K562 (cell line): ENCODE measurements at regions not wholly inside any gene's neighbourhood (a gene's known extent, or its start where the extent isn't known, plus 50 kb on each side); places are given as distances from the start of the nearest gene placed in this dataset.

Experiments used
- ATAC-seq: fragments of 200-7000 bp; cut with Tn5 transposase; 3 replicates; pipeline ENCODE4 v1.9.1; 2020; ENCODE audit warnings: moderate library complexity
- BruUV-seq: library from RNA; stranded (reverse); fragments of 400-500 nt; replicated peaks from 2 replicates; lab custom pipeline; 2021; lab: Mats Ljungman, UMichigan
- CTCF ChIA-PET: fragments of 300-600 bp; formaldehyde crosslinking; extraction: SDS; loops from one replicate; lab custom pipeline; 2021; ENCODE audit warnings: low intra/inter-chr PET ratio; lab: Yijun Ruan, JAX
- POLR2A ChIA-PET: fragments of 300-600, 350-650 bp; sonication (Branson Sonifier 250); formaldehyde crosslinking; extraction: SDS; loops from one replicate; lab custom pipeline; 2021; ENCODE audit warnings: antibody characterized with exemption, inconsistent platforms; lab: Yijun Ruan, JAX
- DNase-seq, 4 experiments: peaks; one replicate each; pipeline versions ENCODE4 v3.0.0 to v3.0.0-alpha.2; 2011 to 2018; ENCODE audit warnings: low spot score in 3 of 4, mixed read lengths in 3 of 4; ENCODE audit errors: extremely low read depth in 1 of 4
- FAIRE-seq: peaks from 2 replicates; lab custom pipeline; 2011; peaks lifted over from hg19 to GRCh38; lab: Jason Lieb, UNC
- H2AFZ ChIP-seq: 2 replicates; pipeline ENCODE4 v1.6.0; 2011; ENCODE audit warnings: low read depth, low read length, control low read depth, inconsistent platforms
- H3K27ac ChIP-seq: fragments of 200-600 bp; 3 replicates; pipeline ENCODE4 v1.8.0; 2011; ENCODE audit warnings: low read depth, mild to moderate bottlenecking, control low read depth, inconsistent platforms, low read length, moderate library complexity, mixed read lengths; ENCODE audit errors: extremely low read depth
- H3K27me3 ChIP-seq, 2 experiments: fragments of 300-600 bp in 1 of 2; 2 replicates in 1 of 2; 3 replicates in 1 of 2; pipeline versions ENCODE4 v1.6.0 to v1.8.0; 2011; ENCODE audit warnings: inconsistent platforms in 2 of 2, low read length in 2 of 2, mild to moderate bottlenecking in 1 of 2, mixed read lengths in 1 of 2, moderate library complexity in 1 of 2; ENCODE audit not compliant: control insufficient read depth in 2 of 2, insufficient read depth in 2 of 2
- H3K36me3 ChIP-seq: fragments of 300-600 bp; 3 replicates; pipeline ENCODE4 v1.8.0; 2011; ENCODE audit warnings: mild to moderate bottlenecking, low read length, inconsistent platforms; ENCODE audit not compliant: control insufficient read depth, insufficient read depth
- H3K4me1 ChIP-seq, 2 experiments: fragments of 200-600 bp in 1 of 2; replicated peaks in 1 of 2; 2 replicates in 1 of 2; 3 replicates in 1 of 2; pipeline versions ENCODE4 v1.5.1 to v1.8.0; 2011; ENCODE audit warnings: inconsistent platforms in 2 of 2, low read length in 2 of 2, mild to moderate bottlenecking in 1 of 2, mixed read lengths in 1 of 2, moderate library complexity in 1 of 2; ENCODE audit not compliant: control insufficient read depth in 2 of 2, insufficient read depth in 2 of 2
- H3K4me2 ChIP-seq: 2 replicates; pipeline ENCODE4 v1.6.1; 2011; ENCODE audit warnings: low read length, control low read depth, inconsistent platforms, mixed read lengths; ENCODE audit not compliant: insufficient read depth
- H3K4me3 ChIP-seq: fragments of 200-600 bp; sonication (generic), shearing (Covaris generic); 2 replicates; pipeline ENCODE4 v1.5.1; 2016; ENCODE audit warnings: control low read depth, inconsistent platforms
- H3K79me2 ChIP-seq: fragments of 200-600 bp; 3 replicates; pipeline ENCODE4 v1.8.0; 2011; ENCODE audit warnings: low read length, inconsistent platforms; ENCODE audit not compliant: control insufficient read depth, insufficient read depth
- H3K9ac ChIP-seq, 2 experiments: 2 replicates each; pipeline versions ENCODE4 v1.6.0 to v1.6.1; 2011; ENCODE audit warnings: low read depth in 2 of 2, low read length in 2 of 2, control low read depth in 1 of 2, inconsistent platforms in 1 of 2, mild to moderate bottlenecking in 1 of 2, mixed read lengths in 1 of 2; ENCODE audit not compliant: insufficient read depth in 1 of 2
- H3K9me1 ChIP-seq: one replicate; pipeline ENCODE4 v1.6.0; 2011; ENCODE audit warnings: inconsistent platforms, mild to moderate bottlenecking, low read length, moderate library complexity; ENCODE audit not compliant: control insufficient read depth, insufficient read depth
- H3K9me3 ChIP-seq: replicated peaks from 2 replicates; pipeline ENCODE4 v1.5.1; 2011; ENCODE audit warnings: low read depth, low read length, inconsistent platforms; ENCODE audit not compliant: control insufficient read depth, insufficient read depth
- H4K20me1 ChIP-seq: replicated peaks from 2 replicates; pipeline ENCODE4 v1.6.1; 2011; ENCODE audit warnings: low read length, inconsistent platforms, mixed read lengths; ENCODE audit not compliant: control insufficient read depth, insufficient read depth
- DMBX1 ChIP-seq: fragments of 250-450 bp; sonication (Bioruptor Pico); IDR thresholded peaks from 2 replicates; pipeline ENCODE4 v1.8.0; 2022; ENCODE audit warnings: inconsistent platforms, mild to moderate bottlenecking, moderate library complexity, borderline replicate concordance
- KAT8 ChIP-seq: fragments of 450-650 bp; IDR thresholded peaks from 2 replicates; pipeline ENCODE4 v1.6.1; 2016; ENCODE audit warnings: low read depth, mild to moderate bottlenecking
- RBM14 ChIP-seq: fragments of 200-400 bp; formaldehyde crosslinking; IDR thresholded peaks from 2 replicates; pipeline ENCODE4 v1.6.1; 2018; ENCODE audit warnings: low read depth, mild to moderate bottlenecking, low read length, moderate library complexity, borderline replicate concordance; ENCODE audit not compliant: insufficient read depth
- WGBS: fragments of 100-300 bp; shearing (Covaris generic); methylation state at CpG from one replicate; pipeline ENCODE4 v1.1.6; 2016; ENCODE audit warnings: low coverage, mixed read lengths; ENCODE audit not compliant: insufficient coverage; ENCODE audit errors: missing lambda C conversion rate; 5-methylcytosine and 5-hydroxymethylcytosine counted together
- in situ Hi-C: fragments of 300-500 bp; cut with MboI; formaldehyde crosslinking; loops from 4 replicates; pipeline ENCODE4 v1.15.0; 2018; ENCODE audit warnings: inconsistent platforms, mixed read lengths
- intact Hi-C: fragments of 100-400 bp; cut with micrococcal nuclease; formaldehyde crosslinking; loops from 2 replicates; pipeline ENCODE4 v1.14.2; 2022
- TF ChIP-seq, protein P1 (sequence below), 2 experiments: fragments of 450-650 bp in 1 of 2; IDR thresholded peaks; 2 replicates each; pipeline ENCODE4 v1.6.1; 2011 to 2017; ENCODE audit warnings: low read depth in 2 of 2, antibody characterized with exemption in 1 of 2, borderline replicate concordance in 1 of 2, low read length in 1 of 2, mild to moderate bottlenecking in 1 of 2, mixed read lengths in 1 of 2; ENCODE audit not compliant: control insufficient read depth in 1 of 2
- TF ChIP-seq, protein P2 (sequence below), 2 experiments: fragments of 250-450 bp in 1 of 2; fragments of 450-650 bp in 1 of 2; sonication (Bioruptor Pico) in 1 of 2; IDR thresholded peaks; 2 replicates each; pipeline versions ENCODE4 v1.6.1 to v1.8.0; 2016 to 2021; ENCODE audit warnings: mild to moderate bottlenecking in 2 of 2, moderate library complexity in 2 of 2, missing compliant biosample characterization in 1 of 2, missing genetic modification characterization in 1 of 2
- TF ChIP-seq, protein P3 (sequence below): fragments of 250-450 bp; sonication (Bioruptor Pico); IDR thresholded peaks from 2 replicates; pipeline ENCODE4 v1.8.0; 2022; ENCODE audit warnings: moderate library complexity, mild to moderate bottlenecking, inconsistent platforms
- TF ChIP-seq, protein P4 (sequence below): fragments of 200-400 bp; formaldehyde crosslinking; IDR thresholded peaks from 2 replicates; pipeline ENCODE4 v1.6.1; 2017; ENCODE audit warnings: mild to moderate bottlenecking, low read depth, low read length, moderate library complexity

DNA sequence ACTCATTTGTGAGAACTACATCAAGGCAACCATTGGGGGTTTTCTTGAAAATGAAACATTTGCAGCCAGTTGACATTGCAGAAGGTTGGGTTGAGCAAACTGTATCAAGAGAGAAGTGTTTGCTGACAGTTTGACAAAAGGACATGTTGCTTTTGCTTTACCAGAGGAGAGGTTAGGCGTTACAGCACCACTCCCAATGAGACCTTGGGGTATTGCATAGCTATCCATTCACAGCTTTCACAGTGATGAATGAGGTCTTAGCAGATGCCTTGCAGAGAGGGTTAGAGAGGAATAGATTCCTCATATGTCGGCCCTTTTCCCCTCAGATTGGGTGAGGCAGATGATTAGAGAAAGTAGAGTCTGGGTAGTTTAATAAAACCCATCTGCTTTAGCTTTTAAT lies 988.9 kb upstream of the FLRT2 start:
- Histone ChIP-seq H3K9me1 (no peaks in the 10 kb centered on the region), H4K20me1 (no peaks in the 10 kb centered on the region), H3K79me2 (no peaks in the 10 kb centered on the region), H3K36me3 (no peaks in the 10 kb centered on the region), H3K9me3 (no peaks in the 10 kb centered on the region), H2AFZ (no peak overlapping the region), H3K9ac (no peak overlapping the region), H3K4me1 (no peaks in the 10 kb centered on the region), H3K27ac (no peak overlapping the region), H3K27me3 (no peaks in the 10 kb centered on the region), H3K4me3 (no peak overlapping the region), H3K4me2 (no peak overlapping the region)
- in situ Hi-C loops: no loop called here
- no peak for ATAC-seq
- POLR2A ChIA-PET: no interaction called here
- BruUV-seq: no TSS peak
- intact Hi-C loops: no loop called here
- 0% methylated on average over 2 of the region's 2 CpGs for WGBS
- TF ChIP-seq, protein P1, sequence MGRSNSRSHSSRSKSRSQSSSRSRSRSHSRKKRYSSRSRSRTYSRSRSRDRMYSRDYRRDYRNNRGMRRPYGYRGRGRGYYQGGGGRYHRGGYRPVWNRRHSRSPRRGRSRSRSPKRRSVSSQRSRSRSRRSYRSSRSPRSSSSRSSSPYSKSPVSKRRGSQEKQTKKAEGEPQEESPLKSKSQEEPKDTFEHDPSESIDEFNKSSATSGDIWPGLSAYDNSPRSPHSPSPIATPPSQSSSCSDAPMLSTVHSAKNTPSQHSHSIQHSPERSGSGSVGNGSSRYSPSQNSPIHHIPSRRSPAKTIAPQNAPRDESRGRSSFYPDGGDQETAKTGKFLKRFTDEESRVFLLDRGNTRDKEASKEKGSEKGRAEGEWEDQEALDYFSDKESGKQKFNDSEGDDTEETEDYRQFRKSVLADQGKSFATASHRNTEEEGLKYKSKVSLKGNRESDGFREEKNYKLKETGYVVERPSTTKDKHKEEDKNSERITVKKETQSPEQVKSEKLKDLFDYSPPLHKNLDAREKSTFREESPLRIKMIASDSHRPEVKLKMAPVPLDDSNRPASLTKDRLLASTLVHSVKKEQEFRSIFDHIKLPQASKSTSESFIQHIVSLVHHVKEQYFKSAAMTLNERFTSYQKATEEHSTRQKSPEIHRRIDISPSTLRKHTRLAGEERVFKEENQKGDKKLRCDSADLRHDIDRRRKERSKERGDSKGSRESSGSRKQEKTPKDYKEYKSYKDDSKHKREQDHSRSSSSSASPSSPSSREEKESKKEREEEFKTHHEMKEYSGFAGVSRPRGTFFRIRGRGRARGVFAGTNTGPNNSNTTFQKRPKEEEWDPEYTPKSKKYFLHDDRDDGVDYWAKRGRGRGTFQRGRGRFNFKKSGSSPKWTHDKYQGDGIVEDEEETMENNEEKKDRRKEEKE (IDR thresholded peaks at IDR 0.05; ENCODE audit: borderline replicate concordance in 1 of 2, control insufficient read depth in 1 of 2, low read depth in 2 of 2, low read length in 1 of 2): no peak
- no peak for DNase-seq
- no peak for FAIRE-seq
- CTCF ChIA-PET: no interaction called here

DNA sequence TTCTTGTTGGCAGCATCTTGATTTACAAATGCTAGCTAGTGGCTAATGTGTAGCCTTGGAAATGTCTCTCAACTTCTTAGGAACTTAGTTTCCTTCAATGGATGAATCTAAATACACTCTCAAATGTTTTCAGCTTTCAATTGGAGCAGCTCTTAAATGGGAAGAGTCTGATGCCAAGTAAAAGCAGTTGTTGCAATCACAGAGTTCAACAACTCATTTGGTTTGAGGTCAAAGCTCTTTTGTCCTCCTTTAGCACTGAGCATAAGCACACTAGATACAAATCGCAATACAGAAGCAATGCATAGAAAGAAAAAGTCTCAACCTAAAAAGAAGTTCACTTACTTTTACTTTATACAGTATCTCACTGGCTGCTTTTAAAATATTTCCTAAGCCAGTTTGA lies 986.1 kb upstream of the FLRT2 start:
- DNase-seq (no peak), ATAC-seq (no peak), FAIRE-seq (no peak)
- Histone ChIP-seq H3K9ac (no peak overlapping the region), H2AFZ (no peak overlapping the region), H4K20me1 (no peaks in the 10 kb centered on the region), H3K4me1 (no peaks in the 10 kb centered on the region), H3K4me2 (no peak overlapping the region), H3K27ac (no peak overlapping the region), H3K79me2 (no peaks in the 10 kb centered on the region), H3K9me3 (no peaks in the 10 kb centered on the region), H3K27me3 (no peaks in the 10 kb centered on the region), H3K9me1 (no peaks in the 10 kb centered on the region), H3K4me3 (no peak overlapping the region), H3K36me3 (no peaks in the 10 kb centered on the region)
- CTCF ChIA-PET: no interaction called here
- intact Hi-C loops (no loop called here), in situ Hi-C loops (no loop called here)
- POLR2A ChIA-PET: no interaction called here
- no TSS peak for BruUV-seq
- 0% methylated on average over 1 of the region's 1 CpG for WGBS
- TF ChIP-seq DMBX1 (CRISPR knock-in tag) (no peak), KAT8 (no peak), RBM14 (no peak)
- TF ChIP-seq, protein P2, sequence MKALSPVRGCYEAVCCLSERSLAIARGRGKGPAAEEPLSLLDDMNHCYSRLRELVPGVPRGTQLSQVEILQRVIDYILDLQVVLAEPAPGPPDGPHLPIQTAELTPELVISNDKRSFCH (CRISPR knock-in tag; IDR thresholded peaks at IDR 0.05): no peak
- TF ChIP-seq, protein P2 (tag; IDR thresholded peaks at IDR 0.05): no peak
- TF ChIP-seq, protein P3, sequence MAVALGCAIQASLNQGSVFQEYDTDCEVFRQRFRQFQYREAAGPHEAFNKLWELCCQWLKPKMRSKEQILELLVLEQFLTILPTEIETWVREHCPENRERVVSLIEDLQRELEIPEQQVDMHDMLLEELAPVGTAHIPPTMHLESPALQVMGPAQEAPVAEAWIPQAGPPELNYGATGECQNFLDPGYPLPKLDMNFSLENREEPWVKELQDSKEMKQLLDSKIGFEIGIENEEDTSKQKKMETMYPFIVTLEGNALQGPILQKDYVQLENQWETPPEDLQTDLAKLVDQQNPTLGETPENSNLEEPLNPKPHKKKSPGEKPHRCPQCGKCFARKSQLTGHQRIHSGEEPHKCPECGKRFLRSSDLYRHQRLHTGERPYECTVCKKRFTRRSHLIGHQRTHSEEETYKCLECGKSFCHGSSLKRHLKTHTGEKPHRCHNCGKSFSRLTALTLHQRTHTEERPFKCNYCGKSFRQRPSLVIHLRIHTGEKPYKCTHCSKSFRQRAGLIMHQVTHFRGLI (CRISPR knock-in tag): no peak
- TF ChIP-seq, protein P4, sequence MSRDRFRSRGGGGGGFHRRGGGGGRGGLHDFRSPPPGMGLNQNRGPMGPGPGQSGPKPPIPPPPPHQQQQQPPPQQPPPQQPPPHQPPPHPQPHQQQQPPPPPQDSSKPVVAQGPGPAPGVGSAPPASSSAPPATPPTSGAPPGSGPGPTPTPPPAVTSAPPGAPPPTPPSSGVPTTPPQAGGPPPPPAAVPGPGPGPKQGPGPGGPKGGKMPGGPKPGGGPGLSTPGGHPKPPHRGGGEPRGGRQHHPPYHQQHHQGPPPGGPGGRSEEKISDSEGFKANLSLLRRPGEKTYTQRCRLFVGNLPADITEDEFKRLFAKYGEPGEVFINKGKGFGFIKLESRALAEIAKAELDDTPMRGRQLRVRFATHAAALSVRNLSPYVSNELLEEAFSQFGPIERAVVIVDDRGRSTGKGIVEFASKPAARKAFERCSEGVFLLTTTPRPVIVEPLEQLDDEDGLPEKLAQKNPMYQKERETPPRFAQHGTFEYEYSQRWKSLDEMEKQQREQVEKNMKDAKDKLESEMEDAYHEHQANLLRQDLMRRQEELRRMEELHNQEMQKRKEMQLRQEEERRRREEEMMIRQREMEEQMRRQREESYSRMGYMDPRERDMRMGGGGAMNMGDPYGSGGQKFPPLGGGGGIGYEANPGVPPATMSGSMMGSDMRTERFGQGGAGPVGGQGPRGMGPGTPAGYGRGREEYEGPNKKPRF: no peak
